Mammary epithelial cell (primary cell): ENCODE measurements at regions not wholly inside any gene's neighbourhood (a gene's known extent, or its start where the extent isn't known, plus 50 kb on each side); places are given as distances from the start of the nearest gene placed in this dataset.

Experiments used
- CTCF ChIP-seq, 2 donors: IDR thresholded peaks in 1 of 2; conservative IDR thresholded peaks in 1 of 2; 2 replicates each; pipeline ENCODE4 v1.5.1; 2011 to 2012; ENCODE audit warnings: inconsistent platforms in 2 of 2, low read length in 2 of 2, mild to moderate bottlenecking in 2 of 2, control low read depth in 1 of 2, low read depth in 1 of 2; ENCODE audit not compliant: insufficient read depth in 1 of 2; ENCODE audit errors: extremely low read depth in 1 of 2
- EZH2 ChIP-seq: IDR thresholded peaks from 2 replicates; pipeline ENCODE4 v1.6.1; 2012; ENCODE audit warnings: low read length, inconsistent platforms, borderline replicate concordance

DNA sequence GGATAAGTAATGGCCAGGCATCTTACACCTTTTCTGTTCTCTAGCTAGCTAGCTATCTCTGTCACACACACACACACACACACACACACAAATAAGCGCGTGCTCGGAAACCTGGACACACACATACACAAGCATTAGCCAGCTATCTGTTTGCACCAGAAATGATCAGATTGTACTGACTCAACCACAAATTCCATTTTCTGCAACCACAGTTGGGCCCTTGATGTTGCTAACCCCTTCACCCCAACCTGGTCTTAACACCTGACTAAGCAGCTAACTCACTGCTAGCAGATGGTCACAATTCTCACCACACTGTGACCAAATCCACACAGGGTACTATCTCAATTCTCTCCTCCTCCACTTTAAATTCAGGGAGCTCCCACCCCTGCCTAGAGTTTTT is 183.0 kb upstream of the THBS1 start:
- TF ChIP-seq CTCF (conservative IDR thresholded peaks at IDR 0.05 in 1 of 2, IDR thresholded peaks at IDR 0.05 in 1 of 2; ENCODE audit: extremely low read depth in 1 of 2, insufficient read depth in 1 of 2, low read depth in 1 of 2, low read length in 2 of 2) = no peak
- no peak for TF ChIP-seq EZH2
